ENCODE measurements at regions not wholly inside any gene's neighbourhood (a gene's known extent, or its start where the extent isn't known, plus 50 kb on each side); places are given as distances from the start of the nearest gene placed in this dataset.

- no peak for TF ChIP-seq CTCF (IDR thresholded peaks at IDR 0.05; ENCODE audit: insufficient read depth, low read length, poor library complexity, severe bottlenecking)
- no peak for TF ChIP-seq EZH2phosphoT487 (conservative IDR thresholded peaks at IDR 0.05; ENCODE audit: low read length)
Measured at GRCh38 chr2:21602789-21603188, 479.0 kb downstream of the TDRD15 start.
